K562 (cell line): ENCODE measurements at regions not wholly inside any gene's neighbourhood (a gene's known extent, or its start where the extent isn't known, plus 50 kb on each side); places are given as distances from the start of the nearest gene placed in this dataset.

Source experiments
- ATAC-seq: fragments of 200-7000 bp; cut with Tn5 transposase; 3 replicates; pipeline ENCODE4 v1.9.1; 2020; ENCODE audit warnings: moderate library complexity
- BruUV-seq: library from RNA; stranded (reverse); fragments of 400-500 nt; replicated peaks from 2 replicates; lab custom pipeline; 2021; lab: Mats Ljungman, UMichigan
- CTCF ChIA-PET: fragments of 300-600 bp; formaldehyde crosslinking; extraction: SDS; loops from one replicate; lab custom pipeline; 2021; ENCODE audit warnings: low intra/inter-chr PET ratio; lab: Yijun Ruan, JAX
- POLR2A ChIA-PET: fragments of 300-600, 350-650 bp; sonication (Branson Sonifier 250); formaldehyde crosslinking; extraction: SDS; loops from one replicate; lab custom pipeline; 2021; ENCODE audit warnings: antibody characterized with exemption, inconsistent platforms; lab: Yijun Ruan, JAX
- DNase-seq, 4 experiments: peaks; one replicate each; pipeline versions ENCODE4 v3.0.0 to v3.0.0-alpha.2; 2011 to 2018; ENCODE audit warnings: low spot score in 3 of 4, mixed read lengths in 3 of 4; ENCODE audit errors: extremely low read depth in 1 of 4
- FAIRE-seq: peaks from 2 replicates; lab custom pipeline; 2011; peaks lifted over from hg19 to GRCh38; lab: Jason Lieb, UNC
- H2AFZ ChIP-seq: 2 replicates; pipeline ENCODE4 v1.6.0; 2011; ENCODE audit warnings: low read depth, low read length, control low read depth, inconsistent platforms
- H3K27ac ChIP-seq: fragments of 200-600 bp; 3 replicates; pipeline ENCODE4 v1.8.0; 2011; ENCODE audit warnings: low read depth, mild to moderate bottlenecking, control low read depth, inconsistent platforms, low read length, moderate library complexity, mixed read lengths; ENCODE audit errors: extremely low read depth
- H3K27me3 ChIP-seq, 2 experiments: fragments of 300-600 bp in 1 of 2; 2 replicates in 1 of 2; 3 replicates in 1 of 2; pipeline versions ENCODE4 v1.6.0 to v1.8.0; 2011; ENCODE audit warnings: inconsistent platforms in 2 of 2, low read length in 2 of 2, mild to moderate bottlenecking in 1 of 2, mixed read lengths in 1 of 2, moderate library complexity in 1 of 2; ENCODE audit not compliant: control insufficient read depth in 2 of 2, insufficient read depth in 2 of 2
- H3K36me3 ChIP-seq: fragments of 300-600 bp; 3 replicates; pipeline ENCODE4 v1.8.0; 2011; ENCODE audit warnings: mild to moderate bottlenecking, low read length, inconsistent platforms; ENCODE audit not compliant: control insufficient read depth, insufficient read depth
- H3K4me1 ChIP-seq, 2 experiments: fragments of 200-600 bp in 1 of 2; replicated peaks in 1 of 2; 2 replicates in 1 of 2; 3 replicates in 1 of 2; pipeline versions ENCODE4 v1.5.1 to v1.8.0; 2011; ENCODE audit warnings: inconsistent platforms in 2 of 2, low read length in 2 of 2, mild to moderate bottlenecking in 1 of 2, mixed read lengths in 1 of 2, moderate library complexity in 1 of 2; ENCODE audit not compliant: control insufficient read depth in 2 of 2, insufficient read depth in 2 of 2
- H3K4me2 ChIP-seq: 2 replicates; pipeline ENCODE4 v1.6.1; 2011; ENCODE audit warnings: low read length, control low read depth, inconsistent platforms, mixed read lengths; ENCODE audit not compliant: insufficient read depth
- H3K4me3 ChIP-seq: fragments of 200-600 bp; sonication (generic), shearing (Covaris generic); 2 replicates; pipeline ENCODE4 v1.5.1; 2016; ENCODE audit warnings: control low read depth, inconsistent platforms
- H3K79me2 ChIP-seq: fragments of 200-600 bp; 3 replicates; pipeline ENCODE4 v1.8.0; 2011; ENCODE audit warnings: low read length, inconsistent platforms; ENCODE audit not compliant: control insufficient read depth, insufficient read depth
- H3K9ac ChIP-seq, 2 experiments: 2 replicates each; pipeline versions ENCODE4 v1.6.0 to v1.6.1; 2011; ENCODE audit warnings: low read depth in 2 of 2, low read length in 2 of 2, control low read depth in 1 of 2, inconsistent platforms in 1 of 2, mild to moderate bottlenecking in 1 of 2, mixed read lengths in 1 of 2; ENCODE audit not compliant: insufficient read depth in 1 of 2
- H3K9me1 ChIP-seq: one replicate; pipeline ENCODE4 v1.6.0; 2011; ENCODE audit warnings: inconsistent platforms, mild to moderate bottlenecking, low read length, moderate library complexity; ENCODE audit not compliant: control insufficient read depth, insufficient read depth
- H3K9me3 ChIP-seq: replicated peaks from 2 replicates; pipeline ENCODE4 v1.5.1; 2011; ENCODE audit warnings: low read depth, low read length, inconsistent platforms; ENCODE audit not compliant: control insufficient read depth, insufficient read depth
- H4K20me1 ChIP-seq: replicated peaks from 2 replicates; pipeline ENCODE4 v1.6.1; 2011; ENCODE audit warnings: low read length, inconsistent platforms, mixed read lengths; ENCODE audit not compliant: control insufficient read depth, insufficient read depth
- BRD9 ChIP-seq: fragments of 450-650 bp; IDR thresholded peaks from 2 replicates; pipeline ENCODE4 v1.6.1; 2018; ENCODE audit warnings: low read depth; ENCODE audit not compliant: partially characterized antibody
- CBFA2T3 ChIP-seq: fragments of 450-650 bp; IDR thresholded peaks from 2 replicates; pipeline ENCODE4 v1.6.1; 2017
- CREBBP ChIP-seq: IDR thresholded peaks from one replicate; pipeline ENCODE4 v1.6.1; 2012; ENCODE audit warnings: low read depth, mild to moderate bottlenecking, control low read depth, inconsistent platforms, low read length
- CREM ChIP-seq: IDR thresholded peaks from 2 replicates; pipeline ENCODE4 v1.6.1; 2014; ENCODE audit warnings: antibody characterized with exemption, low read depth
- DNMT1 ChIP-seq: fragments of 450-650 bp; IDR thresholded peaks from 2 replicates; pipeline ENCODE4 v1.6.1; 2016; ENCODE audit warnings: antibody characterized with exemption, mild to moderate bottlenecking
- MBD2 ChIP-seq: sonication (generic); IDR thresholded peaks from 2 replicates; pipeline ENCODE4 v1.6.1; 2016; ENCODE audit warnings: low read depth, borderline replicate concordance
- NCOA1 ChIP-seq: fragments of 450-650 bp; IDR thresholded peaks from 2 replicates; pipeline ENCODE4 v1.6.1; 2016; ENCODE audit warnings: low read depth
- RBM15 ChIP-seq: fragments of 200-400 bp; formaldehyde crosslinking; IDR thresholded peaks from 2 replicates; pipeline ENCODE4 v1.6.1; 2018; ENCODE audit warnings: mild to moderate bottlenecking, low read length, moderate library complexity; ENCODE audit not compliant: insufficient read depth
- SNIP1 ChIP-seq: fragments of 450-650 bp; IDR thresholded peaks from 2 replicates; pipeline ENCODE4 v1.7.1; 2017; ENCODE audit warnings: low read depth, mild to moderate bottlenecking
- ZBTB2 ChIP-seq: fragments of 450-650 bp; IDR thresholded peaks from 2 replicates; pipeline ENCODE4 v1.6.1; 2016; ENCODE audit warnings: antibody characterized with exemption
- ZNF282 ChIP-seq: sonication (generic); formaldehyde crosslinking; IDR thresholded peaks from 2 replicates; pipeline ENCODE4 v1.8.1; 2023; ENCODE audit warnings: missing genetic modification reagents
- ZNF551 ChIP-seq: fragments of 250-450 bp; sonication (Bioruptor Pico); IDR thresholded peaks from 2 replicates; pipeline ENCODE4 v1.5.0; 2021; ENCODE audit warnings: mild to moderate bottlenecking, moderate library complexity
- ZNF644 ChIP-seq: fragments of 200-800 bp; sonication (Bioruptor generic); IDR thresholded peaks from 2 replicates; pipeline ENCODE4 v1.6.1; 2016; ENCODE audit warnings: low read depth, missing genetic modification characterization, missing compliant biosample characterization
- ZNF76 ChIP-seq: fragments of 250-450 bp; sonication (Bioruptor Pico); IDR thresholded peaks from 2 replicates; pipeline ENCODE4 v1.4.0; 2020; ENCODE audit warnings: mild to moderate bottlenecking, moderate library complexity, borderline replicate concordance
- ZNF77 ChIP-seq: fragments of 250-450 bp; sonication (Bioruptor Pico); IDR thresholded peaks from 2 replicates; pipeline ENCODE4 v1.5.0; 2020
- ZSCAN29 ChIP-seq: fragments of 450-650 bp; IDR thresholded peaks from 2 replicates; pipeline ENCODE4 v1.6.1; 2017
- WGBS: fragments of 100-300 bp; shearing (Covaris generic); methylation state at CpG from one replicate; pipeline ENCODE4 v1.1.6; 2016; ENCODE audit warnings: low coverage, mixed read lengths; ENCODE audit not compliant: insufficient coverage; ENCODE audit errors: missing lambda C conversion rate; 5-methylcytosine and 5-hydroxymethylcytosine counted together
- in situ Hi-C: fragments of 300-500 bp; cut with MboI; formaldehyde crosslinking; loops from 4 replicates; pipeline ENCODE4 v1.15.0; 2018; ENCODE audit warnings: inconsistent platforms, mixed read lengths
- intact Hi-C: fragments of 100-400 bp; cut with micrococcal nuclease; formaldehyde crosslinking; loops from 2 replicates; pipeline ENCODE4 v1.14.2; 2022
- TF ChIP-seq, protein P1 (sequence below): sonication (generic); formaldehyde crosslinking; IDR thresholded peaks from 2 replicates; pipeline ENCODE4 v1.8.0; 2023; ENCODE audit warnings: missing genetic modification reagents, mild to moderate bottlenecking, borderline replicate concordance

GRCh38 chr3:145022447-145022846 lies 1050.8 kb downstream of the DIPK2A start:
- Histone ChIP-seq H3K36me3 (no peaks in the 10 kb centered on the region), H3K4me3 (no peak overlapping the region), H4K20me1 (no peaks in the 10 kb centered on the region), H3K9me1 (no peaks in the 10 kb centered on the region), H3K4me2 (no peak overlapping the region), H2AFZ (no peak overlapping the region), H3K27ac (no peak overlapping the region), H3K79me2 (no peaks in the 10 kb centered on the region), H3K9ac (no peak overlapping the region), H3K4me1 (no peaks in the 10 kb centered on the region), H3K9me3 (no peaks in the 10 kb centered on the region), H3K27me3 (no peaks in the 10 kb centered on the region)
- CTCF ChIA-PET = no interaction called here
- WGBS = 0% methylated on average over 2 of the region's 2 CpGs
- TF ChIP-seq CREBBP = no peak
- no peak for TF ChIP-seq SNIP1
- TF ChIP-seq ZNF551 (CRISPR knock-in tag) = no peak
- no peak for TF ChIP-seq RBM15
- no peak for TF ChIP-seq DNMT1
- TF ChIP-seq ZNF77 (CRISPR knock-in tag) = no peak
- no peak for TF ChIP-seq ZNF76 (CRISPR knock-in tag)
- no peak for TF ChIP-seq NCOA1
- TF ChIP-seq CREM = no peak
- no peak for TF ChIP-seq BRD9
- no peak for TF ChIP-seq MBD2
- TF ChIP-seq ZNF644 (tag) = no peak
- no peak for TF ChIP-seq ZNF282 (CRISPR knock-in tag)
- TF ChIP-seq ZBTB2 = no peak
- TF ChIP-seq, protein P1, sequence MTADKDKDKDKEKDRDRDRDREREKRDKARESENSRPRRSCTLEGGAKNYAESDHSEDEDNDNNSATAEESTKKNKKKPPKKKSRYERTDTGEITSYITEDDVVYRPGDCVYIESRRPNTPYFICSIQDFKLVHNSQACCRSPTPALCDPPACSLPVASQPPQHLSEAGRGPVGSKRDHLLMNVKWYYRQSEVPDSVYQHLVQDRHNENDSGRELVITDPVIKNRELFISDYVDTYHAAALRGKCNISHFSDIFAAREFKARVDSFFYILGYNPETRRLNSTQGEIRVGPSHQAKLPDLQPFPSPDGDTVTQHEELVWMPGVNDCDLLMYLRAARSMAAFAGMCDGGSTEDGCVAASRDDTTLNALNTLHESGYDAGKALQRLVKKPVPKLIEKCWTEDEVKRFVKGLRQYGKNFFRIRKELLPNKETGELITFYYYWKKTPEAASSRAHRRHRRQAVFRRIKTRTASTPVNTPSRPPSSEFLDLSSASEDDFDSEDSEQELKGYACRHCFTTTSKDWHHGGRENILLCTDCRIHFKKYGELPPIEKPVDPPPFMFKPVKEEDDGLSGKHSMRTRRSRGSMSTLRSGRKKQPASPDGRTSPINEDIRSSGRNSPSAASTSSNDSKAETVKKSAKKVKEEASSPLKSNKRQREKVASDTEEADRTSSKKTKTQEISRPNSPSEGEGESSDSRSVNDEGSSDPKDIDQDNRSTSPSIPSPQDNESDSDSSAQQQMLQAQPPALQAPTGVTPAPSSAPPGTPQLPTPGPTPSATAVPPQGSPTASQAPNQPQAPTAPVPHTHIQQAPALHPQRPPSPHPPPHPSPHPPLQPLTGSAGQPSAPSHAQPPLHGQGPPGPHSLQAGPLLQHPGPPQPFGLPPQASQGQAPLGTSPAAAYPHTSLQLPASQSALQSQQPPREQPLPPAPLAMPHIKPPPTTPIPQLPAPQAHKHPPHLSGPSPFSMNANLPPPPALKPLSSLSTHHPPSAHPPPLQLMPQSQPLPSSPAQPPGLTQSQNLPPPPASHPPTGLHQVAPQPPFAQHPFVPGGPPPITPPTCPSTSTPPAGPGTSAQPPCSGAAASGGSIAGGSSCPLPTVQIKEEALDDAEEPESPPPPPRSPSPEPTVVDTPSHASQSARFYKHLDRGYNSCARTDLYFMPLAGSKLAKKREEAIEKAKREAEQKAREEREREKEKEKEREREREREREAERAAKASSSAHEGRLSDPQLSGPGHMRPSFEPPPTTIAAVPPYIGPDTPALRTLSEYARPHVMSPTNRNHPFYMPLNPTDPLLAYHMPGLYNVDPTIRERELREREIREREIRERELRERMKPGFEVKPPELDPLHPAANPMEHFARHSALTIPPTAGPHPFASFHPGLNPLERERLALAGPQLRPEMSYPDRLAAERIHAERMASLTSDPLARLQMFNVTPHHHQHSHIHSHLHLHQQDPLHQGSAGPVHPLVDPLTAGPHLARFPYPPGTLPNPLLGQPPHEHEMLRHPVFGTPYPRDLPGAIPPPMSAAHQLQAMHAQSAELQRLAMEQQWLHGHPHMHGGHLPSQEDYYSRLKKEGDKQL (CRISPR knock-in tag) = no peak
- TF ChIP-seq ZSCAN29 = no peak
- TF ChIP-seq CBFA2T3 = no peak
- DNase-seq = no peak
- in situ Hi-C loops = no loop called here
- POLR2A ChIA-PET = no interaction called here
- FAIRE-seq = no peak
- BruUV-seq = no TSS peak
- intact Hi-C loops = no loop called here
- ATAC-seq = no peak
